H9 (cell line): ENCODE measurements at regions not wholly inside any gene's neighbourhood (a gene's known extent, or its start where the extent isn't known, plus 50 kb on each side); places are given as distances from the start of the nearest gene placed in this dataset.

ENCODE experiments used
- DNase-seq: peaks from one replicate; pipeline ENCODE4 v3.0.0-alpha.2; 2017
- H2AFZ ChIP-seq: one replicate; pipeline ENCODE4 v1.6.1; 2013; ENCODE audit warnings: mild to moderate bottlenecking, low read length, control low read depth, moderate library complexity
- H2AK5ac ChIP-seq: 2 replicates; pipeline ENCODE4 v1.6.1; 2013; ENCODE audit warnings: low read length, control low read depth, mixed read lengths; ENCODE audit not compliant: insufficient read length
- H2BK120ac ChIP-seq: one replicate; pipeline ENCODE4 v1.6.1; 2013; ENCODE audit warnings: low read depth, mild to moderate bottlenecking, low read length, control low read depth, inconsistent platforms; ENCODE audit not compliant: poor library complexity, severe bottlenecking
- H2BK12ac ChIP-seq: 2 replicates; pipeline ENCODE4 v1.6.1; 2013; ENCODE audit warnings: low read length, control low read depth, mixed read lengths, low read depth; ENCODE audit not compliant: insufficient read length
- H2BK15ac ChIP-seq: 2 replicates; pipeline ENCODE4 v1.6.1; 2013; ENCODE audit warnings: low read depth, low read length, control low read depth
- H2BK20ac ChIP-seq: one replicate; pipeline ENCODE4 v1.6.1; 2013; ENCODE audit warnings: low read depth, mild to moderate bottlenecking, low read length, control low read depth, inconsistent platforms; ENCODE audit not compliant: poor library complexity, severe bottlenecking
- H2BK5ac ChIP-seq: 2 replicates; pipeline ENCODE4 v1.6.1; 2013; ENCODE audit warnings: low read length, control low read depth, mixed read lengths; ENCODE audit not compliant: insufficient read length
- H3K14ac ChIP-seq: 2 replicates; pipeline ENCODE4 v1.6.1; 2013; ENCODE audit warnings: low read length, control low read depth; ENCODE audit not compliant: insufficient read depth
- H3K18ac ChIP-seq: 2 replicates; pipeline ENCODE4 v1.6.1; 2013; ENCODE audit warnings: low read depth, mild to moderate bottlenecking, mixed read lengths, low read length, control low read depth; ENCODE audit not compliant: insufficient read length
- H3K23ac ChIP-seq: 2 replicates; pipeline ENCODE4 v1.6.1; 2013; ENCODE audit warnings: low read length, control low read depth, mixed read lengths, low read depth; ENCODE audit not compliant: insufficient read length
- H3K23me2 ChIP-seq: 2 replicates; pipeline ENCODE4 v1.6.1; 2013; ENCODE audit warnings: low read depth, mild to moderate bottlenecking, mixed read lengths, low read length, control low read depth; ENCODE audit not compliant: insufficient read length, poor library complexity, severe bottlenecking
- H3K27ac ChIP-seq: 2 replicates; pipeline ENCODE4 v1.5.1; 2013; ENCODE audit warnings: low read length, control low read depth, mixed read lengths, low read depth; ENCODE audit not compliant: insufficient read length
- H3K27me3 ChIP-seq: 2 replicates; pipeline ENCODE4 v1.6.1; 2013; ENCODE audit warnings: low read length, control low read depth, inconsistent platforms; ENCODE audit not compliant: insufficient read depth
- H3K4ac ChIP-seq: 2 replicates; pipeline ENCODE4 v1.6.1; 2013; ENCODE audit warnings: low read depth, mild to moderate bottlenecking, control low read depth, inconsistent platforms, low read length, moderate library complexity
- H3K4me1 ChIP-seq: 2 replicates; pipeline ENCODE4 v1.6.1; 2013; ENCODE audit warnings: low read length, control low read depth, inconsistent platforms; ENCODE audit not compliant: insufficient read depth
- H3K4me2 ChIP-seq: 2 replicates; pipeline ENCODE4 v1.6.1; 2013; ENCODE audit warnings: low read length, control low read depth, mixed read lengths; ENCODE audit not compliant: insufficient read length, insufficient read depth
- H3K56ac ChIP-seq: 2 replicates; pipeline ENCODE4 v1.6.1; 2013; ENCODE audit warnings: low read depth, mild to moderate bottlenecking, mixed read lengths, low read length, control low read depth; ENCODE audit not compliant: insufficient read length
- H3K79me1 ChIP-seq: 2 replicates; pipeline ENCODE4 v1.6.1; 2013; ENCODE audit warnings: low read depth, mild to moderate bottlenecking, moderate library complexity, low read length, control low read depth, inconsistent platforms; ENCODE audit not compliant: insufficient read depth, poor library complexity, severe bottlenecking
- H3K79me2 ChIP-seq: 2 replicates; pipeline ENCODE4 v1.6.1; 2013; ENCODE audit warnings: low read length, control low read depth, inconsistent platforms; ENCODE audit not compliant: insufficient read depth
- H3K9ac ChIP-seq: 2 replicates; pipeline ENCODE4 v1.6.1; 2013; ENCODE audit warnings: low read length, control low read depth, mixed read lengths; ENCODE audit not compliant: insufficient read length; ENCODE audit errors: extremely low read depth
- H3K9me3 ChIP-seq: one replicate; pipeline ENCODE4 v1.6.1; 2013; ENCODE audit warnings: low read depth, low read length, inconsistent platforms; ENCODE audit not compliant: control insufficient read depth
- H3T11ph ChIP-seq: one replicate; pipeline ENCODE4 v1.6.1; 2013; ENCODE audit warnings: mild to moderate bottlenecking, low read length, control low read depth, inconsistent platforms
- H4K20me1 ChIP-seq: one replicate; pipeline ENCODE4 v1.6.1; 2013; ENCODE audit not compliant: control insufficient read depth, insufficient read length, insufficient read depth
- H4K5ac ChIP-seq: 2 replicates; pipeline ENCODE4 v1.6.1; 2013; ENCODE audit warnings: low read depth, mild to moderate bottlenecking, mixed read lengths, low read length, control low read depth; ENCODE audit not compliant: insufficient read length
- H4K8ac ChIP-seq: replicated peaks from 2 replicates; pipeline ENCODE4 v1.6.1; 2013; ENCODE audit warnings: low read length, control low read depth, mixed read lengths, low read depth; ENCODE audit not compliant: insufficient read length
- H4K91ac ChIP-seq: 2 replicates; pipeline ENCODE4 v1.6.1; 2013; ENCODE audit warnings: low read depth, mild to moderate bottlenecking, moderate library complexity, mixed read lengths, low read length, control low read depth; ENCODE audit not compliant: insufficient read length
- H3K27ac Mint-ChIP-seq, 3 experiments: 2 replicates in 2 of 3; 3 replicates in 1 of 3; pipeline ENCODE4 v1.8.0; 2020 to 2021; ENCODE audit warnings: mixed read lengths in 3 of 3, mild to moderate bottlenecking in 1 of 3, moderate library complexity in 1 of 3
- H3K27me3 Mint-ChIP-seq: 2 replicates; pipeline ENCODE4 v1.8.0; 2021; ENCODE audit warnings: low read depth, mild to moderate bottlenecking, moderate library complexity, mixed read lengths
- H3K36me3 Mint-ChIP-seq, 3 experiments: 2 replicates in 2 of 3; 3 replicates in 1 of 3; pipeline ENCODE4 v1.8.0; 2020 to 2021; ENCODE audit warnings: low read depth in 3 of 3, mixed read lengths in 3 of 3; ENCODE audit not compliant: insufficient read depth in 1 of 3
- H3K4me1 Mint-ChIP-seq, 2 experiments: 2 replicates each; pipeline ENCODE4 v1.8.0; 2020; ENCODE audit warnings: mixed read lengths in 2 of 2
- H3K4me3 Mint-ChIP-seq, 2 experiments: 2 replicates in 1 of 2; 3 replicates in 1 of 2; pipeline ENCODE4 v1.8.0; 2020 to 2021; ENCODE audit warnings: mild to moderate bottlenecking in 2 of 2, mixed read lengths in 2 of 2, moderate library complexity in 1 of 2
- H3K9me3 Mint-ChIP-seq, 2 experiments: 2 replicates in 1 of 2; 3 replicates in 1 of 2; pipeline ENCODE4 v1.8.0; 2020; ENCODE audit warnings: mild to moderate bottlenecking in 2 of 2, mixed read lengths in 2 of 2, moderate library complexity in 1 of 2
- TF ChIP-seq, protein P1 (sequence below): fragments of 200-600 bp; sonication (generic); conservative IDR thresholded peaks from 3 replicates; pipeline ENCODE4 v1.8.0; 2021; ENCODE audit warnings: antibody characterized with exemption, mild to moderate bottlenecking

DNA sequence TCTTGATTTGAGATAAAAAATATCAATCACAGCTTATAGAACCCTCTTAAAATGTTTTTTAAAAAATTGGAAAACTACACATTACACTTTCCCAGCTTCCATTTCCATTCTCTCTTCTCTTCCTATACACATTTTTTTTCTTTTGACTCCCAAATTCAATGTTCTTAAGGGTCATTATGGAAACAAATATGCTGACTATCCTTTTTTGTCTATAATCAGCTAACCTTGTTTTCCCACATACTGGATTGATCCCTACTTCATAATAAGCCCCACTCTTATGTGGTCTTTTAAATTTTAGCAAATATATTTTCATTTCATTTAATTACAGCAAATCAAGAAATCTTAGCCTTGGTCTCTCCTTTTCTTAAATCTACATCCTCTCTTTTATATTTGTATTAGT lies 378.4 kb downstream of the MEI4 start:
- H4K8ac ChIP-seq: no peak overlapping the region
- H3K56ac ChIP-seq: no peak overlapping the region
- H3K23me2 ChIP-seq: no peaks in the 10 kb centered on the region
- Mint-ChIP-seq H3K27me3 (no peaks in the 10 kb centered on the region), H3K9me3 (peaks cover 3 to 6% of the 10 kb centered on the region in 2 experiments; a peak in 3 of 5 replicates), H3K27ac (no peak overlapping the region), H3K4me3 (no peak overlapping the region), H3K36me3 (no peaks in the 10 kb centered on the region; a peak in 1 of 7 replicates), H3K4me1 (no peaks in the 10 kb centered on the region)
- H3K18ac ChIP-seq: no peak overlapping the region
- H3K27ac ChIP-seq: no peak overlapping the region
- H2AK5ac ChIP-seq: no peak overlapping the region
- H2BK20ac ChIP-seq: no peak overlapping the region
- H3K9ac ChIP-seq: no peak overlapping the region
- H4K20me1 ChIP-seq: no peaks in the 10 kb centered on the region
- H2BK12ac ChIP-seq: no peak overlapping the region
- no peak overlapping the region for H3K4me2 ChIP-seq
- DNase-seq: no peak
- H3K23ac ChIP-seq: no peak overlapping the region
- no peak overlapping the region for H2BK15ac ChIP-seq
- no peak overlapping the region for H3T11ph ChIP-seq
- no peaks in the 10 kb centered on the region for H3K79me1 ChIP-seq
- TF ChIP-seq, protein P1, sequence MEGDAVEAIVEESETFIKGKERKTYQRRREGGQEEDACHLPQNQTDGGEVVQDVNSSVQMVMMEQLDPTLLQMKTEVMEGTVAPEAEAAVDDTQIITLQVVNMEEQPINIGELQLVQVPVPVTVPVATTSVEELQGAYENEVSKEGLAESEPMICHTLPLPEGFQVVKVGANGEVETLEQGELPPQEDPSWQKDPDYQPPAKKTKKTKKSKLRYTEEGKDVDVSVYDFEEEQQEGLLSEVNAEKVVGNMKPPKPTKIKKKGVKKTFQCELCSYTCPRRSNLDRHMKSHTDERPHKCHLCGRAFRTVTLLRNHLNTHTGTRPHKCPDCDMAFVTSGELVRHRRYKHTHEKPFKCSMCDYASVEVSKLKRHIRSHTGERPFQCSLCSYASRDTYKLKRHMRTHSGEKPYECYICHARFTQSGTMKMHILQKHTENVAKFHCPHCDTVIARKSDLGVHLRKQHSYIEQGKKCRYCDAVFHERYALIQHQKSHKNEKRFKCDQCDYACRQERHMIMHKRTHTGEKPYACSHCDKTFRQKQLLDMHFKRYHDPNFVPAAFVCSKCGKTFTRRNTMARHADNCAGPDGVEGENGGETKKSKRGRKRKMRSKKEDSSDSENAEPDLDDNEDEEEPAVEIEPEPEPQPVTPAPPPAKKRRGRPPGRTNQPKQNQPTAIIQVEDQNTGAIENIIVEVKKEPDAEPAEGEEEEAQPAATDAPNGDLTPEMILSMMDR: no peak
- H2AFZ ChIP-seq: no peak overlapping the region
- H4K5ac ChIP-seq: no peak overlapping the region
- no peak overlapping the region for H3K4ac ChIP-seq
- no peak overlapping the region for H3K14ac ChIP-seq
- no peaks in the 10 kb centered on the region for H3K9me3 ChIP-seq
- no peak overlapping the region for H2BK120ac ChIP-seq
- no peaks in the 10 kb centered on the region for H3K27me3 ChIP-seq
- H3K4me1 ChIP-seq: no peaks in the 10 kb centered on the region
- no peak overlapping the region for H2BK5ac ChIP-seq
- H4K91ac ChIP-seq: no peak overlapping the region
- no peaks in the 10 kb centered on the region for H3K79me2 ChIP-seq
